Skin of body (tissue), 1 donor: ENCODE measurements at regions not wholly inside any gene's neighbourhood (a gene's known extent, or its start where the extent isn't known, plus 50 kb on each side); places are given as distances from the start of the nearest gene placed in this dataset.

ENCODE experiments used
- DNase-seq: peaks from one replicate; lab custom pipeline; 2025; lab: John Stamatoyannopoulos, UW

DNA sequence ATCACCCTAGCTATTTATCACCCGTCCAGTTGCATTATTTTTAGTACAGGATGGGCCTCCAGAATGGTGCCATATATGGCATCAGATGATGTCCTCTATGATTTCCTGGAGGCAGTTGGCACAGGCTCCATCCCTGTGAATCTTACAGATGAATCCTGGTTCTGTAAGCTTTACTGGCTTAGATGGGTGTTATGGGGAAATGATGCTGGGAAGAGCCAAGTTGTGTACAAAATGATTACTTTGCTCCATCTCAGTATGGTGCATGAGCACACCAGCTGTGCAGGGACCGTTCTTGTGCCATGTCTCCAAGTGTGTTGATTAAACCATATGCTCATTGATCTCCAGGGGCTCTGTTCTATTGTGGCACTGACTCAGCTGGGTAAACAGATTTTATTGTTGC, 755.7 kb downstream of the TLR4 start:
- no peak for DNase-seq

DNA sequence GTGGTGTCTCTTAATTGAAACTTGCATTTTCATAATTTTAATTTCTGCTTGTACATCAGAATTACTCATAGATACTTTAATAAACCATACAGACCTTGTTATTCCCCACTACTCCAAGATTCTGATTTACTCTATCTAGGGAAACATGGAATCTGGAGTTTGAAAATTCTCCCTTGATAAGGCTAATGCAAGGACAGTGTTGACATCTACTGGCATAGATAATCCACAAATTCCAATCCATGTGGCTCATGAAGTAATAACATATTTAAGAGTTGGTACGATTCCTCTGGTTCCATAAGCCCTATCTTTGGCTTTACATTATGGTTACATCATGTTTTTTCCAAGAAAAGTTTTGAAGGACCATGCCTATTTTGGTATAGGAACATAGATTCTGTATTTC, 759.2 kb downstream of the TLR4 start:
- no peak for DNase-seq

- DNase-seq = no peak
Measured at GRCh38 chr9:118473521-118473920, 769.3 kb downstream of the TLR4 start.

DNA sequence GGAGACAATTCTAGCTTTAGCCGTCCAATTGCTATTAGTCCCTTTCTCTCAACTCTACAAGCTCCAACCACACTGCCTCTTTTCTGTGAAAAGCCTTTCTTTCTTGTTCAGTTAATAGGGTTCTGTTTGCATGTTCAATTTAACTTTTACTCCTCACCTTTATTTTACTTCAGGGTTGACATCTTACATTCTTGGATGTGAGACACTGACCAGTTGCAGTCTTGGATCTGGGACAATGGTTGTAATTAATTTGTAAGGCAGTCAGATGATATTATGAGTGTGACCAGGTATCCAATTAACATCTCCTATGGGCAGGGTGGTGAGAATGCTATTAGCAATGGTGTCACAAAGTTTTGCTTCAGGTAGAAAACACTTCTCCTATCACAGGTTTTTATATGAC, 774.5 kb downstream of the TLR4 start:
- no peak for DNase-seq

GRCh38 chr9:118482306-118482705, 778.1 kb downstream of the TLR4 start:
- DNase-seq = no peak

DNA sequence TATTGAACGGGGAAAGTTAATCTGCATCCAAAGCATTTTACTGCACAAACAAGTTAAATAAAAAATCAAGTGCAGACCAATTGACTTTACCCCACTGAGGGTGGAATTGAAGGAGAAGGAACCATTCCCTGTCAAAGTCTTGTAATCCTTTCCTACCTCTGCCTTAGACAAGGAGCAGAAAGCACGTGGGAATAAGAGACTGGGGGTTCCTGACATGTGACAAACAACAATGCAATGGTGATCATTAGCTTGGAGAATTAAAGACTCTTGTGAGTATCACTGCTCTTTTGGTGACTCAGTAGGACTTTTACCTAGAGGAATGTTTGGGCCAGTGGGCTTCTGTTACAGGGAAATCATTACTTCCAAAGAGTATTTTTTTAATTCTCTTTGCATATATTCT, 779.5 kb downstream of the TLR4 start:
- DNase-seq = no peak

- DNase-seq = no peak
Measured at GRCh38 chr9:118503236-118503635, 799.0 kb downstream of the TLR4 start.

- no peak for DNase-seq
Measured at GRCh38 chr9:118510711-118511110, 806.5 kb downstream of the TLR4 start.

GRCh38 chr9:118515947-118516346, 811.7 kb downstream of the TLR4 start:
- no peak for DNase-seq

DNA sequence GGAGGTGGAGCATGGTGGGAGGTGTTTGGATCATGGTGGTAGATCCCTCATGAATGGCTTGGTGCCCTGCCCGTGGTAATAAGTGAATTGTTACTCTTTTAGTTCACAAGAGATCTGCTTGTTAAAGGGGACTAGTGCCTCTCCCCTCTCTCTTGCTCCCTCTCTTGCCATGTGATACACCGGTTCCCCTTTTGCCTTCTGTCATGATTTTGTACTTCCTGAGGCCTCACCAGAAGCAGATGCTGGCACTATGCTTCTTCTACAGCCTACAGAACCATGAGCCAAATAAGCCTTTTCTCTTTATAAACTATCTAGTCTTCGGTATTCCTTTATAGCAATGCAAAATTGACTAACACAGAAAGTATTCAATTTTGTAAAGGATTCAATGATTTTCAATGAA, 817.1 kb downstream of the TLR4 start:
- no peak for DNase-seq

DNA sequence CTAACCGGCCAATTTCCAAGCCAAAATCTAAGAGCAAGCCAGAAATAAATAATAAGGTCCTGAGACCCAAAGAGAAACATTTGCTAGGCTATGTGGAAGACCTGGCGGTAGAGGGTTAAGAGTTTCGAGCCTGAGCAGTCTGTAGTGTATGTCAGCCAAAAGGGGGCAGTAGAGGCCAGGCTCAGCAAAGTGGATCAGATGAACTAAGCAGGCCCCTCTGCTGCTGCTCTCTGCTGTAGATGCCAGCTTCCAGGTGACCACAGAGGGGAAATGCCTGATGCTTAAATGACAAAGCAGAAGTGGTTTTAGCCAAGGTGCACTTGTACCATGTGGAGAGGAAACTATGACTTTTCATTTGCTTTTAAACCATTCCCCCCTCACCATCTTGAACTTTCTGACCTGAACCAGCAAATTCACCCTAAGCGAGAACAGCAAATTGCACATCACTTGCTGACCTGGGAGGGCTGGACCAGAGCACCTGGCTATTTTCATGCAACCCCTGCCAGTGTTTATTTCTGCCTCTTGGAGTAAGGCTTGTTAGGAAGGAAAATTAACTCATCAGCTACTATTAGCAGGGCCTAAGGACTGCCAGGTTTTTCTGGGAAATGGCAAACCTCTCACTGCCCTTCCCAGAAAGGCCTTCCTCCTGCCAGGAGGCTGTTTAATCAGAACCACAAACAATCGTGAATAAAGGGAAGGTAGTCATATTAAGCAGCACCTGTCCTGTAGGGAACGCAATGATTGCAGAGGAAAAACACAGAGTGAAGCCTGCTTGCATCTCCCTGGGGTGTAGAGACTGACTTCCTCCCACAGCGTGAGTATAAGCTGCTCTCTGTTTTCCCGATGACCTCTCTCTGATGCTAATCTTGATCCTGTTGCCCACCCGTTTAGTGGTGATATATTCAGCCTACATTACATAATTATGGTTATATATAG, 818.2 kb downstream of the TLR4 start:
- DNase-seq = no peak

DNA sequence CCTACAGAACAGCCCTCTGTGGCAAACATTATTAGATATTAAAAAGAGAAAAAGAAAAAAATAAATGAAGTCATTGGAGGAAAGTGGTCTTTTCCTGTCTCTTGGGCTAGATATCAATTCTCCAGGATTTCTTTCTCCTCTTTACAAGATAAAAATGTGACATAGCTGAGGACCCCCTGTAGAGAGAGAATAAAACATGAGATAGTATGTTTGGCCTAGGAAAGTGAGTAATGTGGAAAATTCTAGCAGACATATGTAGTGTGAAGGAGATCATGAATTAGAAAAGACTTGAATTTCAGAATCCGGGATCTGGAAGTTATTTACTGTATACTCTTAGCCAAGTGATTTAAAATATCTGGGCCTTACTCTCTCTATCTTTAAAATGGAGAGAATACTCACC, 823.1 kb downstream of the TLR4 start:
- no peak for DNase-seq

DNA sequence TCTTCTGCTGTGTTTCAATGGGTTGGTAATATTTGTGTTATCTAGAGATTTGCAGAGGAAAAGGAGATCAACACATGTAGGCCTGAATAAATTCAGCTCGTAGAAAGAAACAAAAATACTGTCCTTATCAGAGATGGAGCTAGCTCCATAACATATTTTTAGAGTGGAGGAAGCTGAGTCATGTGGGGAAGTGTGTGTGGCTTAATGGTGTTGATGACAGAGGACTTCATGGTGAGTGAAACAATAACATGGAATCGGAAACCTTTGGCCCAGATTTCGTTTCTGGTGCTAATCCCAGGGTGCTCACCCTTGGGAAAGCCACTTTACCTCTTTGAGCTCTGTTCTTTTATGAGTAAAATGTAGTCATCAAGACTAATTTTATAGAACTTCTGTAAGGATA, 825.0 kb downstream of the TLR4 start:
- DNase-seq = no peak

DNA sequence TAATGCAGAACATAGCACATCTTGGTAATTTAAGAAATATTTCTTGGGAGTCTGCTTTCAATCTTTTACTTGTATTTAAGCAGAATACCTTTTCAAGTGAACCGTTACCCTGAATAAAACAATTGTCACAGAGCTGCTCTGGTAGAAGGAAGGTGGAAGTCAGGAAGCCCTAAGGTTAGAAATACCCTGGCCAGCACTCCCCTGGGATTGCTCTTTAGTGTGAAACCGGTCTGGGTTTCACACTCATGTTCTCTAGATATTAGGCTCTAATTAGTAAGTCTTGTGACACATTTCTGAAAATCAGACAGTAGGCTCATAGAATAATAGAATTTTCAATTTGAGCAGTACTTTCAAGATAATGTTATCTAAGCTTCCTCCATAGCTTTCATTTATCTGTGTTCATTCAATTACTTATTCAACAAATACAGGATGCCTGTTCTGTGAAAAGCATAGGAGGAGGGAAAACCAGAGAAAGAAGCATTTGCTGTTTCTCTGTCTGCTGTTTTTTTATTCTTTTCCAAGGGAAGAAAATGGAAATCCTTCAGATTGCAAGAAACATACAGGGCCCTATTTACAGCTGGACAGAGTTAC, 825.5 kb downstream of the TLR4 start:
- no peak for DNase-seq

DNA sequence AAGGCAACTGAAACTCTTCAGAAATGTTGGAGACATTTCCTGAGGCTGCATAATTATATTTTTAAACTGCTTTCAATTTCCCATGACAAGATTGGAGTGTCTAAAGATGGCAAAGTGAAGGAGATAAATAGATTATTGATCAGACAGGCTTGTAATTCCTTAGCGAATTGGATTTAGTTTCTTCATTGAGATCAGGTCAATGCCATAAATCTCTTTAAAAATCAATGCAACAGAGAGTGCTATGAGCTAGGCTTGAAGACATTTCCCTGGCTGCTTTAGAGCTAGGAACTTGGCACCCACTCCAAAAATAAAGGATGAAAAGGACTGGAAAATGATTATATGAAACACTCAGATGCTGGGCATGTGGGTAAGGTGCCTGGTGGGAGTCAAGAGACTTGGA, 828.4 kb downstream of the TLR4 start:
- DNase-seq = no peak

DNA sequence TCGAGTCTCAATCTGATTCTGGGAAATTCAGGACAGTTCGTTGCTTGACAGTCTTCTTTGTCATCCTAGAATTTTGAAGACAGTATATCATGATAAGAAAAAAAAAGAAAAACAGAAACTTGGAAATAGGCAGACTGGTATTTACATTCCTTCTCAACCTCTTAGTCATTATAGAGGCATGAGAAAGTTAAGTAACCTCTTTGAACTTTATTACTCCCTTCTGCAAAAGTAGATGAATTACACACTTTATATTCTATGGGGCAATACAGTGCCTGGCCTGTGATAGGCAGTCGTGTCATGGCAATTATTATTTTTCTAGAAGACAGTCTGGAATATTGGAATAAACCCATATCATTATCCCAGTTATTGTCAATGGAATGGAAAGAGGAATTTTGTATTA, 828.9 kb downstream of the TLR4 start:
- DNase-seq = no peak

- no peak for DNase-seq
Measured at GRCh38 chr9:118533850-118534249, 829.6 kb downstream of the TLR4 start.

GRCh38 chr9:118536153-118536552, 832.0 kb downstream of the TLR4 start:
- no peak for DNase-seq

GRCh38 chr9:118538959-118539358, 830.3 kb downstream of the BRINP1 start:
- no peak for DNase-seq

- DNase-seq = no peak
Measured at GRCh38 chr9:118553465-118553864, 815.8 kb downstream of the BRINP1 start.

GRCh38 chr9:118554987-118555386, 814.2 kb downstream of the BRINP1 start:
- DNase-seq = no peak

DNA sequence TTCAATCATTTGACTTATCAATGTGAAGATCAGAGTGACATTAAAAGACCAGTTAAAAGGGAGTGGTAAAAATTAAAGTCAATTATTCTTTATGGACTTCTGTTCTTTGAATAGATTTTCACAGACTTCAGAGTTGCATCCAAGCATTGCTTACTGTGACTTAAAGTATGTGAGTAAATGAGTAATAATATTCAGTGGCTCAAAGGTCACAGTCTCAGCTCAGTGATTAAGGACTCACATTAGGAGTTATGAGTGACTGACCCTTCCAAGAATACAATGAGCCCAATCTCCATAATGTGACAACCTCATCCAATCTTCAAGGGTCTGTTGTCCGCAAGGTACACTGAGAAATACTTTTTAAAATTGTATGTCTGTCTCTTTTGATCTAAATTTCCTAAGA, 811.2 kb downstream of the BRINP1 start:
- DNase-seq = no peak

DNA sequence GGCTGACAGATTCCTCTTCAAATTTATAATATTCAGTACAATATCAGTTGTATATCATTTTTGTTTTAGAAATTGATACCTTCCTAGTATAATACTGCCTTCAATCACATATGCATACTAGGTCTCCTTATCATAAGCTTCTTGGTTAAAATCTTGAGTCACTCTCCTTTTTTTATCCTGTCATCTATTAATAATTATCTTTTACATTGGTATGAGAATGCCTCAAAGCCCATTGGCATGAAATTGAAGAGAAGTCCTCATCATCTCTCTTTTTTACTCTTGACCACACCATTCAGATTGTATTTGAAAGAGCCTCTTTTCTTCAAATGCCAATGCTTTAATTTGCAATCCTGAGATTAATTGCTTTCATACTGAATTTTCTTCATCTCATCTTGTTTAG, 810.3 kb downstream of the BRINP1 start:
- no peak for DNase-seq
